ENCODE measurements at regions not wholly inside any gene's neighbourhood (a gene's known extent, or its start where the extent isn't known, plus 50 kb on each side); places are given as distances from the start of the nearest gene placed in this dataset.
A peak's percentile ranks its signal among the peaks of the same experiment; 100 is the strongest.
"Not testable (repeated sequence)": the region's sequence is repeated elsewhere in the genome, so short reads cannot be mapped to it uniquely, and the experiment has no call there.

GRCh38 chr21:41630917-41631316 lies 123.0 kb upstream of the TMPRSS2 start:
- no peak for FAIRE-seq

- no peak for FAIRE-seq
Measured at GRCh38 chr21:41630249-41630648, 122.3 kb upstream of the TMPRSS2 start.

DNA sequence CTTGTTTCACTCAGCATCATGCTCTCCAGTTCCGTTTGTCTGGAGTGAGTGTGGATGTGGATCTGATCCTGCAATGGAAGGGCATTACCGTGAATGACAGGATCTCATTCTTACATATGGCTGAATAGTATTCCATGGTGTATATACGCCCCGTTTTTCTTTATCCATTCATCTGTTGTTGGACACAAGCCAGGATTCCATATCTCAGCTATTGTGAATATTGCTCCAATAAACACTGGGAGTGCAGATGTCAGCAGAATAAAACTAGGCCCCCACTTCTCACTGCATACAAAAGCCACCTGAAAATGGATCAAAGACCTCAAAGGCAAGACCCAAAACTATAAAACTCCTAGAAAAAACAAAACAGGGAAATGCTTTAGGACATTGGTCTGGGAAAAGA lies 120.3 kb upstream of the TMPRSS2 start:
- no peak for FAIRE-seq

GRCh38 chr21:41627428-41627827 lies 119.5 kb upstream of the TMPRSS2 start:
- no peak for FAIRE-seq

DNA sequence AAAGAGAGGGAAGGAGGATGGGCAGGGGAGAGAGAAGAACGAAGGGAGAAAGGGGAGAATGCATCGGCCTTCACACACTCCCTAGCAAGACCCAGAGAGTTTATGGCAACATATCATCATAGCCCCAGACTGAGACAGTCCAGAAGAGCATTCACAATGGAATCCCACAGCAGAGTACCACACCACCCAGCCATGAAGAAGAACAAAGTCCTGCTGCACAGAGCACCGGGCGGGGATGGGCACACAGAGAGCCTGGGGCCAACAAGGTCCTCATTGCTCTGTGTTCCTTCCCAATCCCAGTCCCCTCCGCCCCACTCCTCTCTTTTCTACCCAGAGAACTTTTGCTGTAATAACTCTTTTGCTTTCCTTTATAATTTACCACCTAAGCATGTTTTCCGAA lies 118.1 kb upstream of the TMPRSS2 start:
- no peak for FAIRE-seq

DNA sequence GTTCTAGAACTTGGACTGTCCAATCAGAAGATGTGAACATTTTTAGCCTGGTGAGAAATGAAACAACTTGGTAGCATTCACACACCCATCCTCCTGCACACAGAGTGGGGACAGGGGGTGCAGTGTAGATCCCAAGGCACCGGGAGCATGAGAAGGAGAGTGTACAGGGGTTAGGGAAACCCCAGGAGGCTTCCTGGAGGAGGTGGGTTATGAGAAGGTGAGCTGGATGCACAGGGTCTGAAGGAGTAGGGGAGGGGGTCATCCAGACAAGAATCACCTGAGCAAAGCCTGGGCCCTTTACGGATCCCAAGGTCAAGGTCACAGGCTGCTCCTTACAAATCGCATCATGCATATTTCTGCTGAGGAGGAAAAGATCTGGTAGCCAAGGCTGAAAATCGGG lies 117.5 kb upstream of the TMPRSS2 start:
- no peak for FAIRE-seq

DNA sequence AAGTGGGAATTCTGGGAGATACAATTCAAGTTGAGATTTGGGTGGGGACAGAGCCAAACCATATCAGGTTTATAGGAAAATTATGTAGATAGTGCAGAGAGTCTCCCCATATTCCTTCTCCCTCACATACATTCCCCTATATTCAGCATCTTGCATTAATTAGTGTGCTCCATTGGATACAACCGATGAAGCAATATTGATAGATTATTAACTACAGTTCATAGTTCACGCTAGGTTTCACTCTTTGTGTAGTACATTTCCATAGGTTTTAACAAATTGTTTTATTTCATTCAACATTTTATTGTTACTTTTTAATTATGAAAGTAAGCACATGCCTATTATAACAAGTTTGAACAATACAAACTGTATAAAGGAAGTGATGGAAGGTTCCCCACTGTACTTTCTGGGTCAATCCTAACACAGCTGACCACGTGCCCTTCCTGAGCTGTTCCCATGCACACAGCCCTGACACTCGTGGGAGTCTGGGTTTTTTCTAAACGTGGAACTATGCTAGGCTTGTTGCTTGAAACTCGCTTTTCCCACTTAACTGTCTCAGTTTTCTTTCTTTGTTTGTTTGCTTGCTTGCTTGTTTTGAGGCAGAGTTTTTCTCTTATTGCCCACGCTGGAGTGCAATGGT lies 116.8 kb upstream of the TMPRSS2 start:
- FAIRE-seq: no peak

- FAIRE-seq: no peak
Measured at GRCh38 chr21:41623945-41624344, 116.0 kb upstream of the TMPRSS2 start.

DNA sequence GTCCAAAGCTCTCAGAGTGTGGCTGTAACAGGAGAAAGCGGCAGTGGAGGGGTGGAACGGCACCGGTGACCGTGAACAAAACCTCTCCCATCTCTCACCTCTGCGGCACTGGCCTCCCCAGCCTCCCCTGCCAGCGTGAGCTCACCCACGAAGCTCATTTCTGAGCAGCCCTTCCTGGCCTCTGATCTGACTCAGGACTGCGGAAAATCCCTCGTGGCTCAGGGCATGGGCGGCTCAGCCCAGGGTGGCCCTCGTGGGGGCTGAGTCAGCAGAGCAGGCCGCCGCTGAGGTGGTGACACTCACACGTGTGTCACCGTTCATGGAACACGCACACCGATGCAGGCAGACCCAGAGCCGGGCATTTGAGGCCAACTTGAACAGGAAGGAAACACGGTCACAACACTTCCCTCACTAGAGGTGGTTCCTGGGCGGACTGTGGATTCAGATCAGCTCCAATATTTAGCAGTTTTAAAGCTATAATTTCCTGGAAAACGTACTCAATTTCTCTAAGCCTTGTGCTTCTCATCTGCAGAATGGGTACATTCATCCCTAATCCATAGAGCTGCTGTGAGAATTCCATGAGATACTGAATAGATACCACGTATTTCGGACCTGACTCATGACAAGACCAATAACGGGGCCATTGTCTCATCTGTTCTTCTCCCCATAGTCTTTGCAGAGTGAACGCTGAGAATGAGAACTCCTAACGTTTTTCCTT lies 115.0 kb upstream of the TMPRSS2 start:
- FAIRE-seq: no peak

DNA sequence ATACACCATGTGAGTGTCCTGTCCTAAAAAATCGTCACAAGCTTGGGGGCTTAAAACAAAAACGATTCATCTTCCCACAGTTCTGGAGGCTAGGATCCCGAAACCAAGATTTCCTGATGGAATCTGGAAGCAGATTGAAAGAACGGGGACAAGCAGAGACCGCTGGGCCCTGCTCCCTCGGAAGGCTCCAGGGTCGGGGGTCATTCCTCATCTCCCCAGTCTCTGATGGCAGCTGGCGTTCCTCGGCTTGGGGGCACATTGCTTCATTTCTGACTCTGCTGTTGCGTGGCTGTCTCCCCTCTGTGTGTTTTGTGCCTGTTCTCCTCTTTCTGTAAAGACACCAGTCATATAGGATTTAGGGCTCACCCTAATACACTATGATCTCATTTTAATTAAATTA lies 114.2 kb upstream of the TMPRSS2 start:
- no peak for FAIRE-seq

DNA sequence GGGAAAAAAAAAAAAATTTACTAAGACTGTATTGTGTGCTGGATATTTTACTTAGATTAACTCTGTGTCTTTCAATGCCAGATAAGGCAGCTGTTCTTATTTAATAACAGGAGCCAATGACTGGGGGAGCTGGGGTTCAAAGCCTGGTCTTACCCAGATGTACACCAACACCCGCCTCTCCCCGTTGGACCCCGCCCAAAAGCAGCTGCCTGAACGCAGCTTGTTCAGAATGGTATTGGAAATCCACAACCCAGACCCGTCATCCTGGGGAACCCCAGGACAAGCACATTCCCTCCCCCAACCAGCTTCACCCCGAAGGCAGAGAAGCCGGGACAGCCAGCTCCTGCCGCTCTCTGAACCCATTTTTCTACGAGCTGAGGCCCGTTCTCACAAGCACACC lies 113.6 kb upstream of the TMPRSS2 start:
- no peak for FAIRE-seq

- FAIRE-seq: no peak
Measured at GRCh38 chr21:41620982-41621381, 113.0 kb upstream of the TMPRSS2 start.

DNA sequence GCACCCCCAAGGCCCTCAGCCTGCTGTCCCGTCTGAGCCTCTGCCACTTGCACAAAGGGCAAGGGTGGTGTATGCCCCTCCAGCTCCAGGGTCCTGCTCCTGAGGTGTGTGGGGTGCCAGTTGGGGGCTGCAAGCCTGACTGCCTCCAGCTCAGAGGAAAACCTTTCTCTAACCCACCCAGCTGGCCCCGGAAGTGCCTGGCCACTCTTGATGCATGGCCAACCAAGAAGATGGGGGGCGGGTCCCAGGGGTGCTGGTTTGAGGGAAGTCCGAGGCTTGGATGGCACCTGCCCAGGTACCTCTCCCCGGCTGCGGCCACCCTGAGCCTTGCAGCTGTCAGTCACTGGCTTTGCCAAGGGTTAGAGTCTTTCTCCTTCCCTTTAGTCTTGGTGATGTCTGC lies 112.6 kb upstream of the TMPRSS2 start:
- no peak for FAIRE-seq

- FAIRE-seq: no peak
Measured at GRCh38 chr21:41616031-41616591, 108.2 kb upstream of the TMPRSS2 start.

DNA sequence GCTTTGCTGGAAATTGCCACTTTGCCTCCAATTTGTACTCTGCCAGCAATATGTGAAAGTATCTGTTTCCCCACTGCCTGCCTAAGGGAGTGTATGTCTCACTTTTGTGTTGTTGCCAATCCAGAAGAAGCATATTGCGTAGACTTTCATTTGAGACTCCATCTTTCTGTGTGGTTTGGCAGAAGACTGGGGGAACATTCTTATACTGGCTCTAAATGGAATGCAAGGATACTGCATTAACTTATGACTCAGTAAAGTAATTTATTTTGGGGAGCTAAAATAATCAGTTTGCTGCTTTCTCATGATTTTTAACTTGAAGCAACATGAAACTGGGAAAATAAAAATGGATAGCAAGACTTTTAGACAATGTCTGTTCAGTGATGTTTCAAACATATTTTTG lies 107.7 kb upstream of the TMPRSS2 start:
- peak; percentile 67 for FAIRE-seq

- FAIRE-seq: no peak
Measured at GRCh38 chr21:41614511-41614910, 106.6 kb upstream of the TMPRSS2 start.

DNA sequence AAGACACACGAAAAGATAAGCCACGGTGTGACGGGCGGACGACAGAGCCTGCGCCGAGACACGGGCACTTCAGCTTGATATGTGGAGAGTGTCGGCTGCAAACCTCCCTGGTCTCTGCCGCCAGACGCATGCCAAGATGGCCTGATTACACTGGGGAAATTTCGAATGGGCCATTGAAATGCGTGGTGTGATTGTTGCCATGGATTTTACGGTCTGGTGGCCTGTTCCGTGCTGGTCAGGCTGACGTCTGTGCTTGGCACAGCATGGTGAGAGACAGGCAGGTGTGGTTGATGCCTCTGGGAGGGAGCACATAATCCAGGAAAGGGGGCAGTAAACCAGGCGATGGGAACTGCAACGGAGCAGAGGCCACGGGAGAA lies 105.6 kb upstream of the TMPRSS2 start:
- no peak for FAIRE-seq

- FAIRE-seq: no peak
Measured at GRCh38 chr21:41612674-41613532, 104.9 kb upstream of the TMPRSS2 start.

DNA sequence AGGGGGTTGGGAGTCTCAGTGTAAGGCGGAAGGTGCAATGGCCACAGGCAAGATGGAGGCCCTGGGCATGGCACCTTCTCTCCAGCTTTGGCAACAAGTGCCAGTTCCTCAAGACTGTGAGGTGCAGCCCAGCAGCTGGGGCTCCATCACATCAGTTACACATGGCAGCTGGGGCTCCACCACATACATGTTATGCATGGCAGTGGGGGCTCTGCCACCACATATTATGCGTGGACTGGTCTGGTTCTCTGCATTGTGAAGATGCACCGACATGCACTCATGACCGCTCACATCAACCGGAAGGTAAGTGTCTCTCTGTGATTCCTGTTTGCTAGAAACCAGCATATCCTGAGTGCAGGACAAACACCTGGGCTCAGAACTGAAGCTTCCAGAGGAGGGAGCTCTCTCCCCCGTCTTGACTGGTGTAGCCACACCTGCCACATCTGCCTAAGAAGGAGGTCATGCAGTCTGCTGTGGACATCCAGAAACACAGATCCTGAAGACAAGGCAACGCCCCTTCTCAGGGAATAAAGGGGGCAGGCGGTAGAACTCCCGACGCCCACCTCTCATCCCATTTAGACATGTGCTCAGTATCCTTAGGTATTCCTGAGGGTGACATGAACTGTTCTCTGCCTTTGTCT lies 104.1 kb upstream of the TMPRSS2 start:
- no peak for FAIRE-seq

- FAIRE-seq: no peak
Measured at GRCh38 chr21:41611441-41611840, 103.5 kb upstream of the TMPRSS2 start.

DNA sequence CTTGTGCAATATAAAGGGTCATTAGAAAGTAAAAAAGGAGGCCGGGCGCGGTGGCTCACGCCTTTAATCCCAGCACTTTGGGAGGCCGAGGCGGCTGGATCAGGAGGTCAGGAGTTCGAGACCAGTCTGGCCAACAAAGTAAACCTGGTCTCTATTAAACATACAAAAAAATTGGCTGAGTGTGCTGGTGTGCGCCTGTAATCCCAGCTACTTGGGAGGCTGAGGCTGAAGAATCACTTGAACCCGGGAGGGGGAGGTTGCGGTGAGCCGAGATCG lies 102.8 kb upstream of the TMPRSS2 start:
- FAIRE-seq: not testable (repeated sequence)

DNA sequence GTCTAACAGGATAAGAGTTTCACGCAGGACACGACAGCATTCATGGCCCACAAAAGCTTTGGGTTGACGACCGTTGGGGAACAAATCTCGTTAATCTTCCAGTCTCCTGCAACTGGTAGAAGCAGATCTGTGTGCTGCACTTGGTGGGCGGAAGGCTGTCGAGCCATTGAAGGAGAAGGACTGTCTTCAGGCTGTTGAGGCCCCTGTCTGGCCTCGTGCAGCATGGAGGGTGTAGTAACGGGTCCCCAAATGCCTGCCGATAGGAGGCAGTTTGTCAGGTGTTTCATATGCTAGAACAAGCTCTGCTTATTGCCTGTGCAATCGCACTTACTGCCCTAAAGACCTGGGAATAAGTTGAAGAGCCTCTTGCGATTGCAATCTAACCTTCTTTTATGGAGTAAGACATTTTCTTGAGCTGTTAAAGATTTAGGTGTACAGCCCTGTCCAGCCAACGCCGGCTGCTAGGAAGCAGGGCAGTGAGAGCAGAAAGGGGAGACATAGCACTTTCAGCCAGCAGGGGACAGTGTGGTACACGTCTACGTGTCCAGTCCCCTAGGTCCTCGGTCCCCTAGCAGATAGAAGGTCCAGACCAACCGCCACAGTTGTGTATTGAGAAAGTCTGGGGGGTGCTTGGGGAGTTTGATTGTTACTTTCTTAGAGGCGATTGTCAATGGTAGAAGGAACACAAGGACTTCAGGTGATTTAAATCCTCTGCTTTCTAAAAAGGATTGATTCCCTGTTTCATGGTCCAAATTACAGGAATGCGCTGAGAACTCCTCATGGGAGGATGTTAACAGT lies 102.3 kb upstream of the TMPRSS2 start:
- no peak for FAIRE-seq

- no peak for FAIRE-seq
Measured at GRCh38 chr21:41606706-41607105, 98.7 kb upstream of the TMPRSS2 start.

Measured in A204.1 (cell line).